HG03097 (cell line): ENCODE measurements at regions not wholly inside any gene's neighbourhood (a gene's known extent, or its start where the extent isn't known, plus 50 kb on each side); places are given as distances from the start of the nearest gene placed in this dataset.

Experiments used
- ATAC-seq: cut with Tn5 transposase; IDR thresholded peaks from one replicate; pipeline ENCODE4 v1.9.1; 2021; ENCODE audit not compliant: unreplicated experiment, low FRiP score

- no peak for ATAC-seq
These were observed 374.5 kb downstream of the EPM2A start for GRCh38 chr6:145360865-145361264.

- no peak for ATAC-seq
These were observed 368.2 kb downstream of the EPM2A start for GRCh38 chr6:145367149-145367548.

GRCh38 chr6:145368075-145368474 is 367.2 kb downstream of the EPM2A start:
- no peak for ATAC-seq

- ATAC-seq: no peak
These were observed 364.8 kb downstream of the EPM2A start for GRCh38 chr6:145370559-145370958.

GRCh38 chr6:145372671-145373151 is 362.6 kb downstream of the EPM2A start:
- ATAC-seq: peak; percentile 86

- ATAC-seq: no peak
These were observed 361.5 kb downstream of the EPM2A start for GRCh38 chr6:145373826-145374225.

GRCh38 chr6:145374570-145374969 is 360.8 kb downstream of the EPM2A start:
- ATAC-seq: no peak

GRCh38 chr6:145375502-145375901 is 359.8 kb downstream of the EPM2A start:
- no peak for ATAC-seq

- ATAC-seq: no peak
These were observed 355.1 kb downstream of the EPM2A start for GRCh38 chr6:145380186-145380585.

- ATAC-seq: no peak
These were observed 353.4 kb downstream of the EPM2A start for GRCh38 chr6:145381941-145382340.

GRCh38 chr6:145383428-145383827 is 351.9 kb downstream of the EPM2A start:
- no peak for ATAC-seq

- no peak for ATAC-seq
These were observed 350.8 kb downstream of the EPM2A start for GRCh38 chr6:145384503-145384902.

- no peak for ATAC-seq
These were observed 338.8 kb downstream of the EPM2A start for GRCh38 chr6:145396499-145396898.

- ATAC-seq: no peak
These were observed 334.8 kb downstream of the EPM2A start for GRCh38 chr6:145400508-145400907.

GRCh38 chr6:145405006-145405551 is 330.2 kb downstream of the EPM2A start:
- ATAC-seq: no peak

- no peak for ATAC-seq
These were observed 328.5 kb downstream of the EPM2A start for GRCh38 chr6:145406783-145407182.

GRCh38 chr6:145415616-145416015 is 319.7 kb downstream of the EPM2A start:
- no peak for ATAC-seq

- no peak for ATAC-seq
These were observed 314.7 kb downstream of the EPM2A start for GRCh38 chr6:145420599-145420998.

GRCh38 chr6:145423936-145424335 is 311.4 kb downstream of the EPM2A start:
- no peak for ATAC-seq

- ATAC-seq: no peak
These were observed 308.1 kb downstream of the EPM2A start for GRCh38 chr6:145427232-145427631.

- no peak for ATAC-seq
These were observed 306.6 kb downstream of the EPM2A start for GRCh38 chr6:145428706-145429105.

GRCh38 chr6:145442110-145442509 is 293.2 kb downstream of the EPM2A start:
- no peak for ATAC-seq

GRCh38 chr6:145445674-145446073 is 289.6 kb downstream of the EPM2A start:
- ATAC-seq: no peak
